WTC11 (cell line): ENCODE measurements at regions not wholly inside any gene's neighbourhood (a gene's known extent, or its start where the extent isn't known, plus 50 kb on each side); places are given as distances from the start of the nearest gene placed in this dataset.

ENCODE experiments used
- RELA ChIP-seq: sonication (generic); formaldehyde crosslinking; IDR thresholded peaks from 2 replicates; pipeline ENCODE4 v1.8.1; 2022; ENCODE audit warnings: missing genetic modification reagents, mild to moderate bottlenecking, borderline replicate concordance
- TF ChIP-seq, protein P1 (sequence below): fragments of 200-600 bp; IDR thresholded peaks from 2 replicates; pipeline ENCODE4 v1.8.0; 2022; ENCODE audit warnings: antibody characterized with exemption
- TF ChIP-seq, protein P2 (sequence below): sonication (generic); formaldehyde crosslinking; IDR thresholded peaks from 2 replicates; pipeline ENCODE4 v1.8.0; 2023; ENCODE audit warnings: mild to moderate bottlenecking, missing genetic modification reagents

DNA sequence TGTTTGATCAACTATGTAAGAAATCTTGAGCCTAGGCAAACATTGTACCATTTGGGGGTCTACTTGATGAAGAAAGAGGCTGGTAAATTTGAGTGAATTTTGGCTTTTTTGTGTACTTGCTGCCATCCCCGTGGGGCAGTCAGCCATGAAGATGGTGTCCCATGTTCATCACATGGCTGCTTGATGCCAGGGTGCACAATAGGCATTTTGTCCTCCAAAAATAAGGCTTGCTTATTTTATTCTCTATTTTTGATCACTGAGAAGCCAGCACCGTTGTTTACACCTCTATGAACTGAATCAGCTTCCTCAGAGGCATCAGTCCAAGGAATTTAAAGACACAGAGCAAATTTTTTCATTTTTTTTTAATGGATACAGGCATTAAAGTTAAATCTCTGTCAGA is 1195.7 kb downstream of the AMY1C start:
- TF ChIP-seq, protein P1, sequence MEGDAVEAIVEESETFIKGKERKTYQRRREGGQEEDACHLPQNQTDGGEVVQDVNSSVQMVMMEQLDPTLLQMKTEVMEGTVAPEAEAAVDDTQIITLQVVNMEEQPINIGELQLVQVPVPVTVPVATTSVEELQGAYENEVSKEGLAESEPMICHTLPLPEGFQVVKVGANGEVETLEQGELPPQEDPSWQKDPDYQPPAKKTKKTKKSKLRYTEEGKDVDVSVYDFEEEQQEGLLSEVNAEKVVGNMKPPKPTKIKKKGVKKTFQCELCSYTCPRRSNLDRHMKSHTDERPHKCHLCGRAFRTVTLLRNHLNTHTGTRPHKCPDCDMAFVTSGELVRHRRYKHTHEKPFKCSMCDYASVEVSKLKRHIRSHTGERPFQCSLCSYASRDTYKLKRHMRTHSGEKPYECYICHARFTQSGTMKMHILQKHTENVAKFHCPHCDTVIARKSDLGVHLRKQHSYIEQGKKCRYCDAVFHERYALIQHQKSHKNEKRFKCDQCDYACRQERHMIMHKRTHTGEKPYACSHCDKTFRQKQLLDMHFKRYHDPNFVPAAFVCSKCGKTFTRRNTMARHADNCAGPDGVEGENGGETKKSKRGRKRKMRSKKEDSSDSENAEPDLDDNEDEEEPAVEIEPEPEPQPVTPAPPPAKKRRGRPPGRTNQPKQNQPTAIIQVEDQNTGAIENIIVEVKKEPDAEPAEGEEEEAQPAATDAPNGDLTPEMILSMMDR = no peak
- TF ChIP-seq, protein P2, sequence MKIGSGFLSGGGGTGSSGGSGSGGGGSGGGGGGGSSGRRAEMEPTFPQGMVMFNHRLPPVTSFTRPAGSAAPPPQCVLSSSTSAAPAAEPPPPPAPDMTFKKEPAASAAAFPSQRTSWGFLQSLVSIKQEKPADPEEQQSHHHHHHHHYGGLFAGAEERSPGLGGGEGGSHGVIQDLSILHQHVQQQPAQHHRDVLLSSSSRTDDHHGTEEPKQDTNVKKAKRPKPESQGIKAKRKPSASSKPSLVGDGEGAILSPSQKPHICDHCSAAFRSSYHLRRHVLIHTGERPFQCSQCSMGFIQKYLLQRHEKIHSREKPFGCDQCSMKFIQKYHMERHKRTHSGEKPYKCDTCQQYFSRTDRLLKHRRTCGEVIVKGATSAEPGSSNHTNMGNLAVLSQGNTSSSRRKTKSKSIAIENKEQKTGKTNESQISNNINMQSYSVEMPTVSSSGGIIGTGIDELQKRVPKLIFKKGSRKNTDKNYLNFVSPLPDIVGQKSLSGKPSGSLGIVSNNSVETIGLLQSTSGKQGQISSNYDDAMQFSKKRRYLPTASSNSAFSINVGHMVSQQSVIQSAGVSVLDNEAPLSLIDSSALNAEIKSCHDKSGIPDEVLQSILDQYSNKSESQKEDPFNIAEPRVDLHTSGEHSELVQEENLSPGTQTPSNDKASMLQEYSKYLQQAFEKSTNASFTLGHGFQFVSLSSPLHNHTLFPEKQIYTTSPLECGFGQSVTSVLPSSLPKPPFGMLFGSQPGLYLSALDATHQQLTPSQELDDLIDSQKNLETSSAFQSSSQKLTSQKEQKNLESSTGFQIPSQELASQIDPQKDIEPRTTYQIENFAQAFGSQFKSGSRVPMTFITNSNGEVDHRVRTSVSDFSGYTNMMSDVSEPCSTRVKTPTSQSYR (CRISPR knock-in tag) = no peak
- TF ChIP-seq RELA (CRISPR knock-in tag) = no peak
